Heart left ventricle (tissue), 13 donors: ENCODE measurements at regions not wholly inside any gene's neighbourhood (a gene's known extent, or its start where the extent isn't known, plus 50 kb on each side); places are given as distances from the start of the nearest gene placed in this dataset.

Experiments
- CTCF ChIP-seq, 12 donors: fragments of 200-600 bp; sonication (generic) in 4 of 12; IDR thresholded peaks; one replicate each; pipeline versions ENCODE4 v1.5.0 to v1.8.0; 2018 to 2022; ENCODE audit warnings: antibody characterized with exemption in 12 of 12, mild to moderate bottlenecking in 5 of 12
- POLR2A ChIP-seq, 2 donors: fragments of 450-650 bp; IDR thresholded peaks; one replicate each; pipeline ENCODE4 v1.6.1; 2017; ENCODE audit warnings: antibody characterized with exemption in 2 of 2, mild to moderate bottlenecking in 2 of 2, moderate library complexity in 2 of 2
- donor health status: ischemic (EF 13 %, LVEDD 7.1; RV severe dilation, severe dysfunction).
- donor health status: DM: no; HTN: yes; CAD: no.
- donor health status: DM: no; HTN: no; CAD: no.
- donor health status: ischemic (EF 25% LVEDD 6.9; RV normal size, moderate dysfunction).
- donor health status: ischemic (EF 25% LVEDD 5.7; RV mildly dilated, moderate dysfunction).
- donor health status: ischemic (EF 35%, LVEDD 5.7; RV mildly dilated, moderate dysfunction).
- donor health status: nonischemic (EF 11% LVEDD 7.7; RV severe dilation, severe dysfunction).
- donor health status: DM: yes; HTN: yes; CAD: no.
- donor health status: PGD.
- donor health status: ischemic (EF 29% LVEDD 5.4; RV normal size, mild dysfunction).
- donor health status: nonischemic (EF 23%, LVEDD 6.1; RV moderate dilation, normal function).

GRCh38 chr12:60672949-60673348 is 1077.1 kb downstream of the SLC16A7 start:
- TF ChIP-seq POLR2A (IDR thresholded peaks at IDR 0.05) (no peak), CTCF (IDR thresholded peaks at IDR 0.05) (no peak)
